Spleen (tissue), 11 donors: ENCODE measurements at regions not wholly inside any gene's neighbourhood (a gene's known extent, or its start where the extent isn't known, plus 50 kb on each side); places are given as distances from the start of the nearest gene placed in this dataset.

Experiments
- DNase-seq: peaks from one replicate; pipeline ENCODE4 v3.0.0-alpha.2; 2020
- H3K27ac ChIP-seq, 8 donors: fragments of 200-600 bp; sonication (generic) in 7 of 8; 1 replicate in 4 of 8; 2 replicates in 4 of 8; pipeline versions ENCODE4 v1.5.0 to v1.8.0; 2016 to 2021; ENCODE audit warnings: inconsistent platforms in 4 of 8, mild to moderate bottlenecking in 4 of 8, moderate library complexity in 1 of 8
- H3K27me3 ChIP-seq, 7 donors: fragments of 200-600 bp; sonication (generic) in 6 of 7; replicated peaks in 1 of 7; 1 replicate in 4 of 7; 2 replicates in 3 of 7; pipeline versions ENCODE4 v1.5.0 to v1.8.0; 2016 to 2021; ENCODE audit warnings: inconsistent platforms in 3 of 7, mild to moderate bottlenecking in 1 of 7
- H3K36me3 ChIP-seq, 6 donors: fragments of 200-600 bp; sonication (generic) in 5 of 6; 1 replicate in 4 of 6; 2 replicates in 2 of 6; pipeline versions ENCODE4 v1.5.0 to v1.8.0; 2016 to 2021; ENCODE audit warnings: inconsistent platforms in 2 of 6
- H3K4me1 ChIP-seq, 6 donors: fragments of 200-600 bp; sonication (generic) in 5 of 6; 1 replicate in 3 of 6; 2 replicates in 3 of 6; pipeline versions ENCODE4 v1.5.0 to v1.8.0; 2016 to 2021; ENCODE audit warnings: inconsistent platforms in 3 of 6
- H3K4me3 ChIP-seq, 8 donors: fragments of 200-600 bp; sonication (generic) in 7 of 8; 1 replicate in 4 of 8; 2 replicates in 4 of 8; pipeline versions ENCODE4 v1.5.0 to v1.8.0; 2016 to 2021; ENCODE audit warnings: inconsistent platforms in 4 of 8, mild to moderate bottlenecking in 4 of 8, moderate library complexity in 2 of 8
- H3K9me3 ChIP-seq, 8 donors: fragments of 200-600 bp; sonication (generic) in 7 of 8; 1 replicate in 4 of 8; 2 replicates in 4 of 8; pipeline versions ENCODE4 v1.5.0 to v1.8.0; 2016 to 2021; ENCODE audit warnings: inconsistent platforms in 4 of 8
- POLR2A ChIP-seq, 3 donors: fragments of 450-650 bp; IDR thresholded peaks; one replicate each; pipeline ENCODE4 v1.5.1; 2017; ENCODE audit warnings: antibody characterized with exemption in 3 of 3, mild to moderate bottlenecking in 1 of 3
- POLR2AphosphoS5 ChIP-seq, 3 donors: sonication (generic); formaldehyde crosslinking; IDR thresholded peaks; one replicate each; pipeline ENCODE4 v1.5.1; 2017; ENCODE audit warnings: antibody characterized with exemption in 3 of 3
- WGBS, 5 donors: extraction: QIAGEN DNeasy Blood & Tissue Kit in 3 of 5; methylation state at CpG; one replicate each; pipeline versions ENCODE4 v1.1.5 to v1.1.7; 2013 to 2018; 5-methylcytosine and 5-hydroxymethylcytosine counted together
- intact Hi-C: fragments of 100-400 bp; cut with DNase I; formaldehyde crosslinking; loops from one replicate; pipeline ENCODE4 v1.15.0; 2023; ENCODE audit warnings: low total_unique reads
- TF ChIP-seq, protein P1 (sequence below), 11 experiments: fragments of 200-600 bp in 7 of 11; fragments of 450-650 bp in 4 of 11; sonication (generic) in 4 of 11; IDR thresholded peaks in 8 of 11; conservative IDR thresholded peaks in 3 of 11; 1 replicate in 7 of 11; 2 replicates in 4 of 11; pipeline versions ENCODE4 v1.4.0 to v1.8.0; 2016 to 2021; ENCODE audit warnings: antibody characterized with exemption in 11 of 11, inconsistent platforms in 4 of 11, mild to moderate bottlenecking in 1 of 11
- donor health status: healthy with polysubstance abuse.
- donor health status: DM: no; HTN: no; CAD: no; lungs with moderate emphysema.
- donor health status: DM: no; HTN: no; CAD: no.
- donor health status: Bipolar disorder and iron deficiency.
- donor health status: healthy.
- donor health status: DM: no; HTN: no; CAD: no.
- donor health status: DM: yes; HTN: yes; CAD: no.

DNA sequence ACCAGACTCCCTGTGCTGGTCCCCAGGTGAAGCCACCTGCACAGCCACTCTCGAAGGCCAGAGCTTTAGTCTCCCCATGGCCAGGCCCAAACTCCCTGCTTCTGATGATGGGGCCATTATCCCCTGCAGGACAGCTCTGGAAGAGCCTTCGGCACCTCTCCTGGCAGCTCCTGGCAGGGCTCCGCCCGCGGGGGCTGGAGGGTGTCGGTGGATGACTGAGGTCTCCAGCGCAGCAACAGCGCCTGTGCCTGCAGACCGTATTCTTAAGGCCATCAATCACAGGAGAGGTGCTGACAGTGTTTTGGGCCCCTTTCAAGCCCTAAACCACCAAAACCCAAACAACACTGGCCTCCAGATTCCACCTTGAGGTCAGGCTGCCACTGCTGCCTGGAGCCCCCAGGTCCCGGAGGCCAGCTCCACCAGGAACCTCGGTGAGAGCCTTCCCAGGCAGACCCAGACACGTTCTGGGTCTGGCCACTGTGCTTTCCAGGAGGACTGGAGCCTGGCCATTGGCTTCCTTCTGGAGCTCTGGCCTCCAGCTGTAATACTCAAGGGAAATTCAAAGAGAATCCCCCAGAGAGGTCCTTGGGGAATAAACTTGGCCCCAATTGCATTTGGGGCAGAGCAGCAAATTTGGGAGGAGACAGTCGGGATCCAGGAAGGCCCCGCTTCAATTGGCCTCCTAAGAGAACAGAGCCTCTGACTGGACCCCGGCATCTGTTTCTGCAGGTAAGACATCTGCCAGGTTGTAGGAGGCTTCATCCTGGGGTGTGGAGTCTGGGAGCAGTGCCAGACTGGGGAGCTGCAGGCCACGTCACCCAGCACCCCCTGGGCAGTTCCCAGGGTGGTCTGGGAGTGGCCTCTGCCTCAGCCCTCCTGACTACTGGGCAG lies 210.6 kb upstream of the RTL1 start:
- intact Hi-C loops, result no loop called here
- DNase-seq, result no peak
- 81 to 90% (median 83%) methylated on average over 16 of the region's 16 CpGs for WGBS, 5 donors
- Histone ChIP-seq H3K9me3 (no peaks in the 10 kb centered on the region), H3K27me3 (no peaks in the 10 kb centered on the region), H3K27ac (no peak overlapping the region), H3K36me3 (no peaks in the 10 kb centered on the region), H3K4me1 (peaks cover 0 to 9% (median 0%) of the 10 kb centered on the region in 6 donors), H3K4me3 (no peak overlapping the region)
- TF ChIP-seq POLR2AphosphoS5 (IDR thresholded peaks at IDR 0.05) (no peak), POLR2A (IDR thresholded peaks at IDR 0.05) (no peak)
- TF ChIP-seq, protein P1, sequence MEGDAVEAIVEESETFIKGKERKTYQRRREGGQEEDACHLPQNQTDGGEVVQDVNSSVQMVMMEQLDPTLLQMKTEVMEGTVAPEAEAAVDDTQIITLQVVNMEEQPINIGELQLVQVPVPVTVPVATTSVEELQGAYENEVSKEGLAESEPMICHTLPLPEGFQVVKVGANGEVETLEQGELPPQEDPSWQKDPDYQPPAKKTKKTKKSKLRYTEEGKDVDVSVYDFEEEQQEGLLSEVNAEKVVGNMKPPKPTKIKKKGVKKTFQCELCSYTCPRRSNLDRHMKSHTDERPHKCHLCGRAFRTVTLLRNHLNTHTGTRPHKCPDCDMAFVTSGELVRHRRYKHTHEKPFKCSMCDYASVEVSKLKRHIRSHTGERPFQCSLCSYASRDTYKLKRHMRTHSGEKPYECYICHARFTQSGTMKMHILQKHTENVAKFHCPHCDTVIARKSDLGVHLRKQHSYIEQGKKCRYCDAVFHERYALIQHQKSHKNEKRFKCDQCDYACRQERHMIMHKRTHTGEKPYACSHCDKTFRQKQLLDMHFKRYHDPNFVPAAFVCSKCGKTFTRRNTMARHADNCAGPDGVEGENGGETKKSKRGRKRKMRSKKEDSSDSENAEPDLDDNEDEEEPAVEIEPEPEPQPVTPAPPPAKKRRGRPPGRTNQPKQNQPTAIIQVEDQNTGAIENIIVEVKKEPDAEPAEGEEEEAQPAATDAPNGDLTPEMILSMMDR (IDR thresholded peaks at IDR 0.05 in 8 of 11, conservative IDR thresholded peaks at IDR 0.05 in 3 of 11), result no peak

DNA sequence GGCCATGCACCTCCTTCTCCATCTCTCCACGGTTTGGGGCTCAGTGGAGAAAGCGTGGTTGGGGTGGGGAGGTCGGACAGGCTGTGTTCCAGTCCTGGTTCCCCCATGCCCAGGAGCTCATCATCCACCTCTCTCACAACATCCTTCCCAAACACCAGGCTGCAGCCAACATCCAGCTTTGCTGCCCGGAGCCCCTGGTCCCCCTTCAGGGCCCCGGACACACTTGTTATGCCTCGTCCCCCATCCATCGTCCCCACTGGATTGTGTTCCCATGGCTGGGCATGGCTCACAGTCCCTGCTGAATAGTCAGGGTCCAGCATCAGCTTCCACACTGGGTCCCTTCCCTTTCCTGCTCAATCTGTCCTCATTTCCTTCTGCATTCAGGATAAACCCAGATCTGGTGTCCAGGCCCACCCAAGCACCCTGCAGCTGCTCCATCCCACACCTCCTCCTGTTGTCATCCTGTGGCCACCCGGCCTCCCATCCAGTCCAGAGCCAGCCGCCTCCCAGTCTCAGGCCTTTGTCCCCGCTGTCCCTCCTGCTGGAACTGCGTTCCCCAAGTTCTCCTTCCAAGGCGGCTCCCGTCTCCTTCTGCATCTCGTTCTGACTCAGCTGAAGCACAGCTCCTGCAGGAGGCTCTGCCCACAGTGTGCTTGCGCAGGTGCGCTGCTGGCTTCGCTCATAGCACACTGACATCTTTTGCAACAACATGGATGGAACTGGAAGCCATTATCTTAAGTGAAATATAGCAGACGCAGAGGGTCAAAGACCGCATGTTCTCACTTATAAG lies 211.4 kb upstream of the RTL1 start:
- Histone ChIP-seq H3K27me3 (no peaks in the 10 kb centered on the region), H3K4me1 (peaks cover 0 to 17% (median 3%) of the 10 kb centered on the region in 6 donors), H3K27ac (no peak overlapping the region), H3K4me3 (no peak overlapping the region), H3K9me3 (no peaks in the 10 kb centered on the region), H3K36me3 (no peaks in the 10 kb centered on the region)
- no peak for TF ChIP-seq POLR2A (IDR thresholded peaks at IDR 0.05)
- TF ChIP-seq, protein P1 (IDR thresholded peaks at IDR 0.05 in 8 of 11, conservative IDR thresholded peaks at IDR 0.05 in 3 of 11), result no peak
- TF ChIP-seq POLR2AphosphoS5 (IDR thresholded peaks at IDR 0.05), result no peak
- DNase-seq, result no peak
- WGBS, 5 donors, result 88 to 94% (median 91%) methylated on average over 19 of the region's 19 CpGs
- intact Hi-C loops, result no loop called here

DNA sequence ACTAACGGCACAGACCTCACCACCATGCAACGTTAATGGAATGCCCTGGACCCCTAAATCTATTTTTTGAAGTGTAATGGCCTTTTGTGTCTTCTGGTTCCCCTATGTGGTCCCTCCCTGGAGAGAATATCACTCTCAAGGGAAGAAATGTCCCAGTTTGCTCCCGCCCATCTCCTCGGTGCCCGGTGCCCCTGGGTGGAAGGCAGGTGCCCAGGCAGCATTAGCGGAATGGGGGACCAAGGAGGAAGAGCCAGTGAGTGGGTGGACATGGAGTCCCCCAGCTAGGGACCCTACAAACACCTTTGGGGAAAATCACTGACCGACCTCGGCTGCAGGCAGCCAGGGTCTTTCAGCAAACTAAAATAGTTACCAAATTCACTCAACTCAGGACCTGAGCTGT lies 212.1 kb upstream of the RTL1 start:
- Histone ChIP-seq H3K4me1 (peaks cover 0 to 24% (median 10%) of the 10 kb centered on the region in 6 donors), H3K9me3 (no peaks in the 10 kb centered on the region), H3K27ac (no peak overlapping the region), H3K4me3 (no peak overlapping the region), H3K36me3 (no peaks in the 10 kb centered on the region), H3K27me3 (no peaks in the 10 kb centered on the region)
- intact Hi-C loops, result no loop called here
- WGBS, 5 donors, result 87 to 94% (median 90%) methylated on average over 8 of the region's 8 CpGs
- no peak for DNase-seq
- TF ChIP-seq POLR2AphosphoS5 (IDR thresholded peaks at IDR 0.05) (no peak), POLR2A (IDR thresholded peaks at IDR 0.05) (no peak)
- TF ChIP-seq, protein P1 (IDR thresholded peaks at IDR 0.05 in 8 of 11, conservative IDR thresholded peaks at IDR 0.05 in 3 of 11), result no peak

DNA sequence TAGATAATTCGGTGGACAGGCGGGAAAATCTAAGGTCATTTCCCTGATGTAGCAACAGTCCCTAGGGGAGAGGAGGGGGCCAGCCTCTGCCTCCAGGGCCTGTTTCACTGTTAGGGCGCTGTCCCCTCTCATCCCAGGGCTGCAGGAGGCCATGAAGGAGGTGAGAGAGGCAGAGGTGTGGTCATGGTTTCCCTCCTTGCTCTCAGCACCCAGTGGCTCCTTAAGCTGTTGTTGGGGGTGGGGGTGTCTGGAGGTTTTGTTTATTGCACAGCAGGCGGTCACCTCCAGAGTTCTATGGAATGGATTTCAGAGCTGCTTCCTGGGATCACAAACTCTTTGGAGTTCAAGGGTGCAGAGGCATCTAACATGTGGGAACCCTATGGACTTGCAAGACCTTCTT lies 212.5 kb upstream of the RTL1 start:
- Histone ChIP-seq H3K4me3 (no peak overlapping the region), H3K27me3 (no peaks in the 10 kb centered on the region), H3K36me3 (no peaks in the 10 kb centered on the region), H3K4me1 (peaks cover 0 to 28% (median 12%) of the 10 kb centered on the region in 6 donors), H3K9me3 (no peaks in the 10 kb centered on the region), H3K27ac (no peak overlapping the region)
- WGBS, 5 donors, result 73 to 86% (median 84%) methylated on average over 4 of the region's 4 CpGs
- TF ChIP-seq POLR2AphosphoS5 (IDR thresholded peaks at IDR 0.05) (no peak), POLR2A (IDR thresholded peaks at IDR 0.05) (no peak)
- TF ChIP-seq, protein P1 (IDR thresholded peaks at IDR 0.05 in 8 of 11, conservative IDR thresholded peaks at IDR 0.05 in 3 of 11), result no peak
- no peak for DNase-seq
- intact Hi-C loops, result no loop called here
